NCI-H1092 treated with DMSO at 0.1 percent for 48 hours (cell line): ENCODE measurements at regions not wholly inside any gene's neighbourhood (a gene's known extent, or its start where the extent isn't known, plus 50 kb on each side); places are given as distances from the start of the nearest gene placed in this dataset.
A peak's percentile ranks its signal among the peaks of the same experiment; 100 is the strongest.
"Not testable (repeated sequence)": the region's sequence is repeated elsewhere in the genome, so short reads cannot be mapped to it uniquely, and the experiment has no call there.

Source experiments
- DNase-seq: peaks from one replicate; lab custom pipeline; 2025; lab: John Stamatoyannopoulos, UW

DNA sequence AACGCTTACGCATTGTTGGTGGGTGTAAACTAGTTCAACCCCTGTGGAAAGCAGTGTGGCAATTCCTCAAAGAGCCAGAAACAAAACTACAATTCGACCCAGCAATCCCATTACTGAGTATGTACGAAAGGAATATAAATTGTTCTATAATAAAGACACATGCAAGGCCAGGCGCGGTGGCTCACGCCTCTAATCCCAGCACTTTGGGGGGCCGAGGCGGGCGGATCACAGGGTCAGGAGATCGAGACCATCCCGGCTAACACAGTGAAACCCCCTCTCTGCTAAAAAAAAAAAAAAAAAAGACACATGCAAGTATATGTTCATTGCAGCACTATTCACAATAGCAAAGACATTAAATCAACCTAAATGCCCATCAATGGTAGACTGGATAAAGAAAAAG lies 217.6 kb upstream of the ISL1 start:
- not testable (repeated sequence) for DNase-seq

DNA sequence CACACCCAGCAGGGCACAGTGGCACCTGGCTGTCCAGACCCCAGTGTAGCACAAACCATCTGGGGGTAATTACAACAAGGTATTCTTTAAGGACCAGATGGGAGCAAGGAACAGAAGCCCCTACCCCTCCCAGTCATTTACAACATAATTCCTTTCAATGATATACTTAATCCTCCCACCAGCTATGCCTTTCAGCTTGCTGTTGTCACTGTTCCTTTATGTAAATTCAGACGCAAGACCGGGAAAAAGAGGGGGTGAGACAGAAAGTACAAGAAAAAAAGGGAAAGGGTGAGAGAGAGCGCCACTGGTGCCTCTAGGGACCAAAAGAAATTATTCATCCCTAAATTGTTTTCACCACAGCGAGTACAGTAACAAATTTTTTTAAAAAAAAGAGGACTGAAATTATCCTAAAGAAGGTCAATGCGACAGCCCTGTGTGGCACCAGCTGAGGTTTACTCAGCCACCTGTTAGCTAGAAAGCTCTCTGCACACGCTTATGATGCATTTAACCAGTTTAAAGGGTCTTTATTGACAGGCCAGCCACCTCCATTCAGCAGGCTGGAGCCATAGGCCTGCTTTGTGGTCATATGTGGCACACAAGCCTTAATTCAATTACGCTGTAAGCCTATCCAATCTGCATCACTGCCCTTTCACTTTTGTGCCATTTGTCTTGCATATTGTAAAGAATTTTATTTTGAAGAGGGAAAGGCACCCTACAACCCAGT lies 210.2 kb upstream of the ISL1 start:
- DNase-seq = peak; percentile 93

DNA sequence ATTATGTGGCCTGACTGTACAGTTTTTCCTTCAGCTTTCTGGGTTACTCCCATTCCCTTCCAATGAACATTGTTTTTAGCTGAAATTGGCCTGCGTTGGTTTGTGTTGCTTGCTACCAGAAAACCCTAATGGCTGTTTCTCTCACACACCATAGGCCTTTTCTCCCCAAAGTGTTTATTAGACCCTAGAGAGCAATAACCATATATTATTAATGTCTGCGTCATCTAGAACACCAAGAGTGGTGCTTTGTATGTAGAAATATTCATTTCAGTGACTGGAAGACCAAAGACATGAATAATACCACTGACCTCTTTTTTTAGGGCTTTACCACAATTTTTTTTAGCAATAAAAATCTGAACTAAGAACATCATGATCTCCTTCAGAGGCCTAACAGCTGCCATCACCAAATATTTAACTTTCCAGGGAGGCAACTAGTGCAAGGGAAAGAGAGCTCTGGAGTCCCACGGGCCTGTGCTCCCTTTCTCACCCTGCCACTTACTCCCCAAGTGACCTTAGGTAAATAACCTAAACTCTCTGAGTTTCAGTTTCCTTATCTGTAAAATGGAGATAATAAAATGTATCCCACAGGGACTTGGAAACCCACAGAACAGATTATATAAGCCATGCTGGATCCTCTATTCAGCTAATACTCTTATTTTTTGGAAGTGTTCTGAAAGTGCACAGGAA lies 201.9 kb upstream of the ISL1 start:
- no peak for DNase-seq

DNA sequence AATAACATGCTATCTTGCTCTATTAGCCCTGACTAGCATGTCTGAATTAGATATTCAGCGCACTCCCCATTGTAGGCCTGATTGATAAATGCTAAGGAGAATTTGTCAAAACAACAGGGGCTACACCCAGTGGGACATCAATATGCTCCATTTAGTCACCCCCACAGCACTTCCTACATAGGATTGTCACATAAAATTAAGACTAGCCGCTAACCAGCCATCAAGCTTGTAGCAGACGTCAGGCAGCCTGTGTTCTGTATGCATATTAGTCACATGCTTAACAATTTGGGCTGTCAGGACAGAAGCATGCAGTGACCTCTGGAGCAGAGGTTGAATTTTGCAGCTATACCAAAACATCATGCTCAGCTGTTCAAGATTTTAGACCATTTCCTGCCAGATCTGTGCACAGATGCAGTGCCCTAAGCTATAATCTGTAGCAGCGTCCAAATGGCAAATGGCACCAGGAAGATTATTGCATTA lies 197.4 kb upstream of the ISL1 start:
- DNase-seq = no peak

DNA sequence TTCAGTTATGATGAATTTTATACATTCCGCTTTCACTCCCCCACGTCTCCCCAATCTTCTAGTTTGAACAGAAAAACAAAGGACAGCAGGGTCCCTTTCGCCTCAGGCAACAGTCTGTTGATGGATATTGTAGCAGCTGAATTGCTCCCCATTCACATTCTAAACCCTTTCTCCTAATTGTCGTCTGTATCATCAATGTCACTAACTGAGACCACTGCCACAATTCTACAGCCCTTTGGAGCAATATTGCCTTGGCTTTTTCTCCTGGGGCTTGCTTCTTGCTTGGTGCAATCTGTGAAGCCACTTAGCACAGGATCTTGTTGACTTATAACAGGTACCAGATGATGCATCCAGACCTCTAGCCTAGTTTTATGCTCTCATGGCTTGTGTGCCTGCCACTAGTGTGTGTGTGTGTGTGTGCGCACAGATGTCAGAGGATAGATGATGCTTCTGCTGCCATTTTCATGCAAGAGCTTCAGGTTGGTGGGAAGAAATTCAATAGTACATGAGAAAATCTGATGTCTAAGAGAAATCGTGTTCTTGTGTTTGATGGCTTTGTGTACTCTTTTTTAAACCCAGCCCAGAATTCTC lies 195.2 kb upstream of the ISL1 start:
- no peak for DNase-seq

DNA sequence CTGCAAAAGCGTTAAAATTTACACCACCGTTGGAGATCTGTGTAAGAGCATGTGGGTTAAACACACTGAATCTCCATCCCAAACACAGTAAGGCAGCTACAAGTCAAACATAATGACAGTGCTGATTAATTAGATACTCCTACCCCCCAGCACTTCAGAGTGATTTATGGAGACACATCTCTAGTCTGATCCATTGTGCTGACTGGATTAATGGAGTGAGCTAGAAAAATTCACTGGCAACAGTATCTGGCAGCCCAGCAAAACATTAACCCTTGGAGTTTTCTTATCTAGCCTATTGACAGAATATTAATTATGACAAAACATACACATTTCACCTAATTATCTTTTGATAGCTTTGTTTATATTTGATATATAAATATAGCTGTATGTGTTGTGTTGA lies 188.6 kb upstream of the ISL1 start:
- DNase-seq = no peak

DNA sequence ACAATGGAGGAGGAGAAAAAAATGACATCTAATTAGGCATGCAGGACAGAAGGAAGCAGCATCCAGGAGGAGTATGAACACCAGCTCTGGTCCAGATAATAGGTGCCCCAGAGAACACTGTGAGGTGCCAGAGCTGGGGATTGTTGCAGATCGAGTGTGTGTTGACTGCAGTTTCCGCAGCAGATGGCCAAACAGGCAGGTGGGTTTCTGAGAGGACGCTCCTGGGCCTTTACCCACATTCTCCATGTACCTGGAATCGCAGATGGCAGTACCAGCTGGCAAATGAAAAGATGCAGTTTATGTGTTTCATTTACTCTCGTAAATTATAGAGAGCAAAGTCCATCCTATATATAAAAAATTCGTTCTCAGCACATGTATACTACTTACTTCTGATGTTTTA lies 182.2 kb upstream of the ISL1 start:
- no peak for DNase-seq

DNA sequence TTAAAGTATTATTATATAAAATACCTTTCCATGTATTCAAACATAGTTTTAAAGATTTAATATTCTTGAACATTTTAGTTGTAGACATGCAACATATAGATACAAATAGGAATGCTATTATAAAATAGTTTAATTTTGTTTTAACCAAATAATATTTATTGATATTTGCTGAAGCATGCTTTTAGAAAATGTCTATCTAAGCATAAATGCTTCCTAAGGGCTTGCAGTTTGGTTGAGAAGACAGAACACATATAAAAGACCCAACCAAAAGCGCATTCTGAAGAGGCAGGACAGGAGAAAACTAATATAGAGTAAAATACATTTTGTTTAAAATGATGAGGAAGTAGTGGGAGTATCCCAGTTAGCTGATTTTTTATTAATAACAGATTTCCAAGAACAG lies 181.5 kb upstream of the ISL1 start:
- DNase-seq = no peak

DNA sequence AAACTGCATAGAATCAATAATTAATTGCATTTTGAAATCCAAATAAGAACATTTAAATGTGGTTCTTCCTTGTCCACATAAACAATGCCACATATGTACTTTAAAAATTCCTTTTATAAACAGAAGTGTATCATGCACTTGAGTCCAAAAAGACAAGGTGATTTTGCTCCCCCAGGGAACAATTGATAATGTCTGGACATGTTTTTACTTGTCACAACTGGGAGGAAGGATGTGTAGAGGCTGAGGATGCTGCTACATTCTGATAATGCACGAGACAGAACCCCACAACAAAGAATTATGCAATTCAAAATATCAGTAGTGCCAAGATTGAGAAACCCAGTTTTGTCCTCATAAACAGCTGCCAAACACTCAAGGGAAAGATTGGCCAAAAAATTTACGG lies 181.1 kb upstream of the ISL1 start:
- DNase-seq = no peak

DNA sequence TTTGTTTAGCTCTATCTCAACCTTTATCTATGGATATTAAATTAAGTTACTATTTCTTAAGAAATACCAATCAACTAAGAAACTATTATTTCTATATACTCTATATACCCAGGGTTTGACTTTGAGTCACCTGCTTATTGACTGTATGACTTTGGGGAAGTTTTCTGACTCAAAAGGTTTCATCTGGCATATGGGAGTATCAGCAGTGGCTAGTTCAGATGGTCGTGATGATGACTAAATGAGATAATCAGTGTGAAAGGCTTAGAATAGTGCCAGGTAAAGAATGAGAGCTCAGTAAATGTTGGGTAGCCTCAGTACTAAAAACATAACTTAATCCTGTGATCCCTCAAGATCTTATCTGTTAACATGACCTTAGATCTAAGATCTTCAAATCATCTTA lies 179.7 kb upstream of the ISL1 start:
- DNase-seq = no peak

DNA sequence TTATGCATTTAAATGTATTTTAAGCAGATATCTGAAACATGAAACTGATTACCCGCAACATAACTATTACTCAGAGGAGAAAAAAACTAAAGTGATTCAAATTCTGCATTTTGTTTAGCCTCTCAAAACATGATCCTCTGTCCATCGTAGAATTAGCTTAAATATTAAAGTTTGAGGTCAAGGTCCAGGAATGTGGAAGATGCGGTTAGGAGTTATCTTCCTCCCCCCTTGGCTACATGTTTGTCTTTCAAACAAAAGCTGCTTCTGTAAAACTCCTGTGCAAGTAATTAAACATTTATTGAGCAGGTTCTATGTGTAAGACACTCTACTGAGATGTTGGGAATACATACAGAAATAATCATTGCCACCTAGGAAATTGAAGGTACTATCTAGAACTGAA lies 175.0 kb upstream of the ISL1 start:
- no peak for DNase-seq

DNA sequence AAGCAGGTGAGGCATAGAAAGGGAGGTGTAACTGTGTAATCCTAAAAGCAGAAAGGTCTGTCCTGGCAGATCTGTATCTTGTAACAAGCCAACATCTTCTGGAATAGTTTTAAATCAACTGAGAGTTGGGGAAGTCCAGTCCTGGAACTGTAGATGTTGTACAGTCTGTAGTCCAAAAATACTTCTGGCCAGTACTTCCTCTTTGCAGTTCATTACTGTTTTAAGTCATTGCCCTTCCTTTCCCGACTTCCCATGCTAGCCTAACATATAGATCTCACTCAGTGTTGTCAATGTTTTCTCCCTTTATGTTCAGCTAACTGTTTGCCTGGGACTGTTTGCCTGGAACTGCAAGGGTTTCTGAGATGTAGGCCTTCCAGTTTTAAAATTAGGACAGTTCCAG lies 168.5 kb upstream of the ISL1 start:
- no peak for DNase-seq

DNA sequence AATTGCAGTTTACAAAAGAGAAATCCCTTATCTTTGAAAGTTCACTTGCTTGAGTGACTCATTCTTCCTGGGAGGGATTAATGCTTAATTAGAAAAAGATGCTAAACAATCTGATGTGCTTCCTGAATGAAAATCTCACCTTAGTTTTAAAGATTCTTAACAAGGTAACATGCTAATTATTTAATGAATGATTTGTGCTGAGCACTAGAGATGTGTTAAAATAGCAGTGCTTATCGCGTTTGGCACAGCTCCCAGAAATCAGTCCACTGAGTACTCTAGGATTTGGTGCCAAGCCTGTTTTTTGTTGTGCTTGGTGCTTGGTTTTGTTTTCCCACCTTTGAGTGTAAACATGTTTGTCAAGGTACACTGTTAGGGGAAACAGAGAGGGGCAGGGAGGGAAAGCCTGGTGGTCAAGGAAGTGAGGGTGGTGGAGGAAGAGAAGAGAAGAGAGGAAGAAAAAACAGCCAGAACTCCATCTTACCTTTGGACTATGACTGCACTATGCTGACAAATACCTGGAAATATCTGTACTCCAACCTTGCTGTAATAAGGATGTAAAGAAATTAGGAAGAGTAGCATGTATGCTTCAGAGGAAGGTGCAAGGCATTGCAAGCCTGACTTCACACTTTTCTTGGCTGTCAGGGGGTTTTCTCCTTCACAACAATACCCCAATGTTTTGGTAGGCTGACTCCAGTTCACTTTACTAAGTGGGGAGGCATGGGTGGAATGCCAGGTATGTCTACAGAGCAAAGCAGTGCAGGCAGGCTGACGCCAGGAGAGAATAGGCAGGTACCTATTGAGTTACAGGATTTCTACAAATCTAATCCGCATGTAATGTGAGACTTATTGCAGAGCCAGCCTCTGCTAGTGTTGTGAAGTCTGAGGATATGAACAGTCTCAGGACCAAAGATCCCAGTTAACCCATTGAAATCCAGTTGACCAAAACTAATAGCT lies 157.2 kb upstream of the ISL1 start:
- DNase-seq = peak; percentile 56

DNA sequence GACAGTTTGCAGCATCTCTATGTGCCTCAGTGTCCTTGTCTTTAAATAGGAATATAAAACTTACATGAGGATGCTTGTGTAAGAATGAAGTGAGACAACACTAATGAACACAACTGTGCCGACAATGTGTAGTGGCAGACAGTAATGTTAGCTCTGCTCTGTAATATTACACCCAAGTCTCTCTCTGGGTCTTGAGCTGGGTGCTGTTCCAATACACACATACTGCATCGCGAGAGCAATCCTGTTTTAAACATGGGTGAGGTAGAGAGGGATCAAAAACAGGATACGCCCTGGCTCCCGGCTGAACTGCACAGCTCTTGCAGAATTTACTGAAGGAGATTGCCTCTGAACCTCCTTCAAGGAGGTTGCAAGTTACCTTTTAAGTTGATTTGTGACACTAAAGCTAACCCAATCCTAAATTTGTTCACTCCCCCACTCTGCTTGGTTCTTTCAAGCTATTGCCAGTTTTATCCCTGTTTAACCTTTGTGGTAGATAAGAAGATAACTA lies 155.2 kb upstream of the ISL1 start:
- DNase-seq = no peak

DNA sequence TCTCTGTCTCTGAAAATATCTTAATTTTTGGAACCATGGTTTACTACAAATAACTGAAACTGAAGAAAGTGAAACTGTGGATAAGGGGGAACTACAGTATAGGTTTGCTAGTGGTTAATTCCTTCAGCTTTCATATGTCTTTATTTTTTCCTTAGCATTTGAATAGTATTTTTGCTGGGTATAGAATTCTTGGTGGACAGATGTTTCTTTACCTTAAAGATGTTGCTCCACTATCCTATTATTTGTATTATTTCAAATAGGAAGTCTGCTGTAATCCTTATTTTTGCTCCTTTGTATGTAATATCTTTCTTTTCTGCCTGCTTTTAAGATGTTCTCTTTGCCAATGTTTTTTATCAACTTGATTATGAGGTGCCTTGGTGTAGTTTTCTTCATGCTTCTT lies 152.9 kb upstream of the ISL1 start:
- DNase-seq = no peak

DNA sequence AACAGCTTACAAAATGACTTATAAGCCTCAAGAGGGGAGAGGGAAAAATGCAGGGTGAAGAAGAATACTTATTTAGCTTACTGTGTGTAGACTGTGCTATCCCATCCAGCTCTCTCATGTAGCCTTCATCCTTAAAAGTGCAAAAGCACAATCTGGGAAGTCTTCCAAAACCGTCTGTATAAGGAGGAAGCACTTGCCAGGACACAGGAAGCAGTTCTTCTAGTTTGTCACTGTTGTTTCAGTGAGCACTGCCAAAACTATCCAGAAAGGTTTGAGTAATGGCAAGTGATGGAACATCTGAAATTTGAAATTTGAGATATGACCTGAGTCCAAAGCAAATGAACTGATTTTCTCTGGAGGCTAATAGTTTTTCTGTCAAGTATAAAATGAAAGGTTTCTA lies 140.8 kb upstream of the ISL1 start:
- DNase-seq = no peak

DNA sequence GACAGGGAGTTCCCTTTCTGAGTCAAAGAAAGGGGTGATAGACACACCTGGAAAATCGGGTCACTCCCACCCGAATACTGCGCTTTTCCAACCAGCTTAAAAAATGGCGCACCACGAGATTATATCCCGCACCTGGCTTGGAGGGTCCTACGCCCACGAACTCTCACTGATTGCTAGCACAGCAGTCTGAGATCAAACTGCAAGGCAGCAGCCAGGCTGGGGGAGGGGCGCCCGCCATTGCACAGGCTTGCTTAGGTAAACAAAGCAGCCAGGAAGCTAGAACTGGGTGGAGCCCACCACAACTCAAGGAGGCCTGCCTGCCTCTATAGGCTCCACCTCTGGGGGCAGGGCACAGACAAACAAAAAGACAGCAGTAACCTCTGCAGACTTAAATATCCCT lies 132.3 kb upstream of the ISL1 start:
- DNase-seq = not testable (repeated sequence)

DNA sequence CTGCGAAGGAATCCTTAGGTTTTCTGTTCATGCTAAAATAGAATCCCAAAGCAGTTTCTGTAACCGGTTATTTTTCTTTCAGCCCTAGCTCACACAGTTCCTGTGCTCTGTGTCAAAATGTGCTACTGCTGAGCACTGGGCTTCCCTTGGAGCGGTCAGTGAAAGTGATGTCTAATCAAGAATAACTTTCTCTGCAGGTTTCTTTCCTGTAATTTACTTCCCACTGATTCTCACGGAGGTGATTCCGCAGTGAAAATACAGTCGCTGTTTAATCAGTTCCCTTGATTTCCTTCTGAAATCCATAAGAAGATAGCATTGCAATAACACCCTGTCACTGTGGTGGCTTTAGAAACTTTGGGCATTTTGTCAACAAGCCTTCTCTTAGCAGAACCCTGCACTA lies 112.0 kb upstream of the ISL1 start:
- DNase-seq = no peak

DNA sequence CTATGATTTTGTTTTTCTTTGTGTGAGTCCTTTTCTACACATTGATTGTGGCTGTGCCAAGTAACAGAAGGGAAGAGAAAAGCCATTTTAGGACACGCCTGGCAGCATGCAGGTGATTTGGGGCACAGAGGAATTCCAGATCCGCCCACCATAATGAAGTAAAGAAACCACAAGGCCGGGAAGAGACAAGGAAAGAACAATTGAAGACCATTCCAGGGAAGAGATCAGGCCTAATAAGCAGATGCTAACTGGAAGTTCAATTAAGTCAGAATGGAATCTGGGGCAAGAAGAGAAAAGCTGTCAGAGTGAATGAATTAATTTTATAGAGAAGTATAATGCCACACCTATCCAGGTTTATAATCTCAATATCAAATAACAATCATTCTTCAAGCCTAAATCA lies 110.2 kb upstream of the ISL1 start:
- no peak for DNase-seq

DNA sequence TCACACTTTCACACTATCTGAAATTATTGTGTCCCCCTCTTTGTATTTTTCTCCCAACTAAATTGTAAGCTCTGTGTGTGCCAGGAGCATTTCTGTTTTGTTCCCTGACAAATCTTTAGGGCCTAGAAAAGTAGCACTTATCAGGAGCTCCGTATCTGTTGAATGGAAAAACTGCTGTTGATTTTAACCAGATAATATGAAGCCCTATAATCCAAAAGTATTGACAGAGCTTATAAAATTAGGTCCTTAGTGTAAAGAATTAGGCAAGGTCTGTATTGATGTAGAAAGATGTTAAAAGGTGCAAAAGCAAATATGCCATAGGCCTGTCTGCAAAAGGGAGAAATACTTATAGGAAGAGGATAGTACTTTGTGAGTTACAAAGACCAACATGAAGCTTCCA lies 109.4 kb upstream of the ISL1 start:
- DNase-seq = no peak

DNA sequence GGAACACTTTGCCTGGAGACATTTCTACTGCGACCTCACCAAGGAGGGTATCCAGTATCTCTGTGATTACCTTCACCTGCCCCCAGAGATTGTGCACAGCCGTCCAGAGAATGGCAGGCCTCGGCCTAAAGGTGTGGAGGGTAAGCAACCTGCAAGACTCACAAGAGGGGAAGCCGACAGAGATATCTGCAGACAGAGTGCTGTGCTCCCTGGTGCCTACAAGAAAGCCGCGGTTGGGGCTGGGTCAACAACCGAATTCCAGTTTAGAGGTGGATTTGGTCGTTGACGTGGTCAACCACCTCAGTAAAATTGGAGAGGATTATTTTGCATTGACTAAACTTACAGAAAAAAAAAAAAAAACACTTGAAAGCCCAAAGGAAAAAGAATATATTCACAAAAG lies 107.8 kb upstream of the ISL1 start:
- no peak for DNase-seq

DNA sequence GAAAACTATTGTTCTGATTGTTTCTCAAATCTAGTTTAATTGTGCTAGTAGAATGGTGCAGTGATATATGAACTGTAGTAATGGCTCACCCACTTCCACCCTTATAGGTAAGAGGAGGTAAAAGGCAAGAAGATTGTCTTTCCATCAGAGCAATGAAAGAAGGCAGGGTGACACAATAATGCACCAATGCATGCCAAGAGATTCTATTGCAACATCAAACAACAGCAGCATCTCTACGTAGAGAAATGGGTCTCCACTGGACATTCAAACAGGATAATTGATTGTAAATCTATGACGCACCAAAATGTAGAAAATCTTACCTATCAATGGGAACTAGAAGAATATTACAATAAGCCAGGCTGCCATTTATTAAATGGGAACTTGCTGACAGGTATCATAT lies 107.0 kb upstream of the ISL1 start:
- DNase-seq = no peak
